KMS-11 (cell line): ENCODE measurements at regions not wholly inside any gene's neighbourhood (a gene's known extent, or its start where the extent isn't known, plus 50 kb on each side); places are given as distances from the start of the nearest gene placed in this dataset.

ENCODE experiments used
- H2AFZ ChIP-seq: fragments of 200-600 bp; sonication (generic); 2 replicates; pipeline ENCODE4 v1.6.1; 2016; ENCODE audit warnings: antibody characterized with exemption, mixed run types, low read depth
- H3K27ac ChIP-seq: fragments of 200-600 bp; sonication (generic); 2 replicates; pipeline ENCODE4 v1.6.1; 2016; ENCODE audit warnings: mild to moderate bottlenecking, mixed run types
- H3K27me3 ChIP-seq: fragments of 200-600 bp; sonication (generic); 2 replicates; pipeline ENCODE4 v1.6.1; 2017; ENCODE audit warnings: mild to moderate bottlenecking, low read depth, mixed run types, moderate library complexity; ENCODE audit not compliant: insufficient read depth
- H3K36me3 ChIP-seq: fragments of 200-600 bp; sonication (generic); 2 replicates; pipeline ENCODE4 v1.6.1; 2017; ENCODE audit warnings: mild to moderate bottlenecking, mixed run types; ENCODE audit not compliant: insufficient read depth
- H3K4me1 ChIP-seq: fragments of 200-600 bp; sonication (generic); 2 replicates; pipeline ENCODE4 v1.6.1; 2016; ENCODE audit warnings: mild to moderate bottlenecking, low read depth, mixed run types; ENCODE audit not compliant: poor library complexity, severe bottlenecking
- H3K4me2 ChIP-seq: fragments of 200-600 bp; sonication (generic); 2 replicates; pipeline ENCODE4 v1.7.0; 2016; ENCODE audit warnings: mild to moderate bottlenecking, mixed run types
- H3K4me3 ChIP-seq: fragments of 200-600 bp; sonication (generic); IDR thresholded peaks from 2 replicates; pipeline ENCODE4 v1.6.1; 2017; ENCODE audit warnings: low read depth, low read length, mixed read lengths; ENCODE audit not compliant: insufficient read depth
- H3K79me2 ChIP-seq: fragments of 200-600 bp; sonication (generic); 2 replicates; pipeline ENCODE4 v1.6.1; 2016; ENCODE audit warnings: low read depth, mixed run types; ENCODE audit not compliant: insufficient read depth
- H3K9ac ChIP-seq: fragments of 200-600 bp; sonication (generic); 2 replicates; pipeline ENCODE4 v1.6.1; 2016; ENCODE audit warnings: mild to moderate bottlenecking, mixed run types
- H4K20me1 ChIP-seq: fragments of 200-600 bp; sonication (generic); 2 replicates; pipeline ENCODE4 v1.6.1; 2016; ENCODE audit warnings: mild to moderate bottlenecking, mixed run types; ENCODE audit not compliant: insufficient read depth
- TF ChIP-seq, protein P1 (sequence below): fragments of 200-600 bp; sonication (generic); conservative IDR thresholded peaks from 2 replicates; pipeline ENCODE4 v1.6.1; 2017; ENCODE audit warnings: low read depth, mild to moderate bottlenecking, antibody characterized with exemption, low read length, moderate library complexity, mixed read lengths

DNA sequence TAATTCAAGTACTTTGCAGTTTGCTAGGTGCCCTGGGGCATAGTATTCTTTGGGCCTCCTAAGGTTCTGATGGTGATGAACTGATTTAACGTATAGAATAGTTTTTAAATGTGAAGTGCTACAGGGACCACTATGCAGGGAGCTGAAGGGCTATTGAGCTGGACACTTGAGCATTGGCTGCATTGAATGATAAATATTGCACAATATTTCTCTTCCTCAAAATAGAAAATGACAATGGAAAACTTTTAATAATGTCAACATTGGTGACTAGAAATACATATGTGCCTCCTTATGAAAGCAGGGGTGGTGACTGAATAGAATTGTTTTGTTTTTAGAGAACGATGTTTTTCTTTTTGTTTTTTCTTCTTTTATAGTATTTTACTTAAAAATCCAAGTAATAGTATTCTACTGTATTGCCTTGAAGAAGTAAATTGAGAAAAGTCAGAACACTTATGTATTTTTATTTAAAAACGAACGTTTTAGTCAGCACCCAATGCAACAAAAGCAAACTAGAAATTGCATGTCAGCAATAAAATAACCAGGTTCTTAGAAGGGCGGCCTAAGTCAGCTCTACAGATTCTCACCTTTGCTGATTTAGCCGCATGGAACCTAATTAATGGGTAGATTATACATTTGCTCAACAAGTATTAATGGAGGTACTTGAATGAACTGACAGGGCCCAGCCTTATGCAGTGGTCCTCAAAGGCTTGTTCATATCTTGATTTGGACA is 244.0 kb upstream of the KLF6 start:
- Histone ChIP-seq H3K9ac (no peak overlapping the region), H3K4me2 (no peak overlapping the region), H3K4me1 (no peaks in the 10 kb centered on the region), H4K20me1 (no peaks in the 10 kb centered on the region), H2AFZ (no peak overlapping the region), H3K4me3 (no peak overlapping the region), H3K36me3 (no peaks in the 10 kb centered on the region), H3K27me3 (no peaks in the 10 kb centered on the region), H3K79me2 (no peaks in the 10 kb centered on the region), H3K27ac (no peak overlapping the region)
- TF ChIP-seq, protein P1, sequence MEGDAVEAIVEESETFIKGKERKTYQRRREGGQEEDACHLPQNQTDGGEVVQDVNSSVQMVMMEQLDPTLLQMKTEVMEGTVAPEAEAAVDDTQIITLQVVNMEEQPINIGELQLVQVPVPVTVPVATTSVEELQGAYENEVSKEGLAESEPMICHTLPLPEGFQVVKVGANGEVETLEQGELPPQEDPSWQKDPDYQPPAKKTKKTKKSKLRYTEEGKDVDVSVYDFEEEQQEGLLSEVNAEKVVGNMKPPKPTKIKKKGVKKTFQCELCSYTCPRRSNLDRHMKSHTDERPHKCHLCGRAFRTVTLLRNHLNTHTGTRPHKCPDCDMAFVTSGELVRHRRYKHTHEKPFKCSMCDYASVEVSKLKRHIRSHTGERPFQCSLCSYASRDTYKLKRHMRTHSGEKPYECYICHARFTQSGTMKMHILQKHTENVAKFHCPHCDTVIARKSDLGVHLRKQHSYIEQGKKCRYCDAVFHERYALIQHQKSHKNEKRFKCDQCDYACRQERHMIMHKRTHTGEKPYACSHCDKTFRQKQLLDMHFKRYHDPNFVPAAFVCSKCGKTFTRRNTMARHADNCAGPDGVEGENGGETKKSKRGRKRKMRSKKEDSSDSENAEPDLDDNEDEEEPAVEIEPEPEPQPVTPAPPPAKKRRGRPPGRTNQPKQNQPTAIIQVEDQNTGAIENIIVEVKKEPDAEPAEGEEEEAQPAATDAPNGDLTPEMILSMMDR: no peak

DNA sequence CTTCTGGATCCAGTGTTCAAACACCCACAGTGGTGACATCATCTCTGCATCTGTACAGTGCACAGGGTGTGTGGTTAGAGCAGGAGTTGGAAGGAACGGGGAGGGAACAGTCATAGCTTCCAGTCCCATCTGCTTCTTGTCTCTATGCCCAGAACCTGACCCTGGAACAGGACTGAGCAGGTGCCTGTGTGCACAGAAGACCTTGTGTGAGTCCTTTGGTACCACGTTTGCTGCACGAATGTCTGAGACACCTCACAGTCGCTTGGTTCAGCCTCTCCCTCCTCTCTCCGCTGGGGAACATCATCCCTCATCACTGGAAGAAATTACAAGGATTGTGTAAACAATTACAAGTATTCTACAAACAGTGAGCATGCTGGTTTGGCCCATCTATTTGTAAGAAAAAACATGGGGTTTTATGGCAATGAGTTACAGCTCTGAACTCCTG is 243.0 kb upstream of the KLF6 start:
- Histone ChIP-seq H3K27ac (no peak overlapping the region), H2AFZ (no peak overlapping the region), H3K4me1 (no peaks in the 10 kb centered on the region), H3K4me2 (no peak overlapping the region), H3K4me3 (no peak overlapping the region), H3K9ac (no peak overlapping the region), H3K36me3 (no peaks in the 10 kb centered on the region), H3K79me2 (no peaks in the 10 kb centered on the region), H3K27me3 (no peaks in the 10 kb centered on the region), H4K20me1 (no peaks in the 10 kb centered on the region)
- TF ChIP-seq, protein P1: no peak

DNA sequence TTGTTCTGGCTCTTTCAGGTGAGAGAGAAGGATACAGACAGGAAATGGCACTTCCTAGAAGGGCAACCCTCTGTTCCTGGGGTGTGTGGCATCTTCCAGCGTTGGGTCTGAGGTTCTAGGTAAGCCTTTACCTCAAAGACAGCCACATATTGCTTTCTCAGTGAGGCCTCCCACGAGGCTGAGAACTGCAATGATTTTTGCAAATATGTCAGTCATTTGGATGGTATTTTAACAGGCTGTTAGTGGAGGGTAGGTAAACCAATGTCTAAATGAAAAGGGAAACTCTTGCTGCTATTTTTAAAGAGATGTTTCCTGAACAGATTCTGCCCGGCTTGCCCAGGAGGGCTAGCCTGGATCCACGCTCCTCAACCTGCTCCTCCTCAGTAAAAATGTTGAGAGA is 240.3 kb upstream of the KLF6 start:
- no peak overlapping the region for H3K4me3 ChIP-seq
- H3K27ac ChIP-seq: no peak overlapping the region
- H3K79me2 ChIP-seq: no peaks in the 10 kb centered on the region
- no peak overlapping the region for H3K9ac ChIP-seq
- H4K20me1 ChIP-seq: no peaks in the 10 kb centered on the region
- no peak overlapping the region for H3K4me2 ChIP-seq
- H3K27me3 ChIP-seq: no peaks in the 10 kb centered on the region
- no peaks in the 10 kb centered on the region for H3K4me1 ChIP-seq
- TF ChIP-seq, protein P1: no peak
- H2AFZ ChIP-seq: no peak overlapping the region
- no peaks in the 10 kb centered on the region for H3K36me3 ChIP-seq

DNA sequence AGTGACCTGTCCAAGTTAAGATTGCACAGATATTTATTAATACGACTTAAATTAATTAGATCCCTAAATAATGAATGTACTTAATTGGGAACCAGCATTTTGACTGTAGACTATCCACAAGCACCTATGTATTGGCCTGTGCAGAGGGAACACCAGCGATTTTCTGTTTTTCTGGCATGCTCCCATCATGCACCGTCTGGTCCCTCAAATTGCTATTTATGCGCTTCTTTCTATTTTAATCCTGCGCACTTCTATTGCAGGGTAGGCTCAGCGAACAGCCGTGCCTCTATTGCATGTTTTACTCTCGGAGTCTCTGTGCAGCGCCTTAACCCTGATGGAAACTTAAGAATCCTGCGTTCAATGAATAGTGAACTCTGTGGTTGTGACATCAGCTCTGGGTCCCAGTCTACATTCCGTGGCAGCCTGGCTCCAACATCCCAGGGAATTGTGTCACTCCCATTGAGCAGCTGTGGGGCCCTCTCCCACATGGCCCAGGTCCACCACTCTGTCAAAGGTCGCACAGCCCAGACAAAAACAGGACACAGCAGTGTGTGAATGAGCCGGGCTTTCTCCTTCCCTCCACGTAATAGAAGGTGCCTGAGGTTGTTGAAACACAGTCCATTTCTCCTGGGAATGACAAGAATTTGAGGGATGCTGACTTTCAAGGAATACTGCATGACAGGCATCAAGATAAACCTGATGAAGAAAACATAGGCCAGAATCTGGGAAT is 239.7 kb upstream of the KLF6 start:
- Histone ChIP-seq H3K27me3 (no peaks in the 10 kb centered on the region), H3K9ac (no peak overlapping the region), H3K79me2 (no peaks in the 10 kb centered on the region), H4K20me1 (no peaks in the 10 kb centered on the region), H3K27ac (no peak overlapping the region), H3K36me3 (no peaks in the 10 kb centered on the region), H3K4me1 (no peaks in the 10 kb centered on the region), H2AFZ (no peak overlapping the region), H3K4me2 (no peak overlapping the region), H3K4me3 (no peak overlapping the region)
- TF ChIP-seq, protein P1: no peak
